Gastroesophageal sphincter (tissue), 3 donors: ENCODE measurements at regions not wholly inside any gene's neighbourhood (a gene's known extent, or its start where the extent isn't known, plus 50 kb on each side); places are given as distances from the start of the nearest gene placed in this dataset.

Experiments
- POLR2A ChIP-seq, 2 donors: fragments of 450-650 bp; IDR thresholded peaks; one replicate each; pipeline ENCODE4 v1.6.1; 2017; ENCODE audit warnings: antibody characterized with exemption in 2 of 2, mild to moderate bottlenecking in 2 of 2, moderate library complexity in 1 of 2
- POLR2AphosphoS5 ChIP-seq: sonication (generic); formaldehyde crosslinking; IDR thresholded peaks from one replicate; pipeline ENCODE4 v1.6.1; 2017; ENCODE audit warnings: antibody characterized with exemption
- TF ChIP-seq, protein P1 (sequence below), 4 experiments: fragments of 200-600 bp in 2 of 4; fragments of 450-650 bp in 2 of 4; sonication (generic) in 1 of 4; IDR thresholded peaks; one replicate each; pipeline ENCODE4 v1.5.1; 2017 to 2019; ENCODE audit warnings: antibody characterized with exemption in 4 of 4, mild to moderate bottlenecking in 2 of 4, moderate library complexity in 2 of 4

DNA sequence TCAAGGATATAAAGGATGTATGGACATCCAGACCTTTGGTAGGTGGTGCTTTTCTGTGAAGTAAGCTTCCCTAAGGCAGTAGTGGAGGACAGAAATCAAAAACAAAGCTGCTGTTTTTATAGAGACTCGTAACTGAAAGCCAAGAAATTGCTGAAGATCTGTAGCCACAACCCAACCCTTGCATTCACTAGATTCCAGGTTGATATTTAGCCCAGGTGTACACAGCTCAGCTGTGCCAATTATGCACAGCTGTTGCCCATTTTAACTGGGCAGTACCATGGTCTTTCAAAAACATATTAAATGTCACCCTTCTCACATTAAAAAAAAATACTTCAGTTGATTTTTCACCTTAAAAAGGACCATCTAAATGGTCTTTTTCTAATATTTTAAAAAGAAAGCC is 75.8 kb downstream of the CNTN3 start:
- TF ChIP-seq, protein P1, sequence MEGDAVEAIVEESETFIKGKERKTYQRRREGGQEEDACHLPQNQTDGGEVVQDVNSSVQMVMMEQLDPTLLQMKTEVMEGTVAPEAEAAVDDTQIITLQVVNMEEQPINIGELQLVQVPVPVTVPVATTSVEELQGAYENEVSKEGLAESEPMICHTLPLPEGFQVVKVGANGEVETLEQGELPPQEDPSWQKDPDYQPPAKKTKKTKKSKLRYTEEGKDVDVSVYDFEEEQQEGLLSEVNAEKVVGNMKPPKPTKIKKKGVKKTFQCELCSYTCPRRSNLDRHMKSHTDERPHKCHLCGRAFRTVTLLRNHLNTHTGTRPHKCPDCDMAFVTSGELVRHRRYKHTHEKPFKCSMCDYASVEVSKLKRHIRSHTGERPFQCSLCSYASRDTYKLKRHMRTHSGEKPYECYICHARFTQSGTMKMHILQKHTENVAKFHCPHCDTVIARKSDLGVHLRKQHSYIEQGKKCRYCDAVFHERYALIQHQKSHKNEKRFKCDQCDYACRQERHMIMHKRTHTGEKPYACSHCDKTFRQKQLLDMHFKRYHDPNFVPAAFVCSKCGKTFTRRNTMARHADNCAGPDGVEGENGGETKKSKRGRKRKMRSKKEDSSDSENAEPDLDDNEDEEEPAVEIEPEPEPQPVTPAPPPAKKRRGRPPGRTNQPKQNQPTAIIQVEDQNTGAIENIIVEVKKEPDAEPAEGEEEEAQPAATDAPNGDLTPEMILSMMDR (IDR thresholded peaks at IDR 0.05): no peak
- TF ChIP-seq POLR2A (IDR thresholded peaks at IDR 0.05) (no peak), POLR2AphosphoS5 (no peak)
